ENCODE measurements at regions not wholly inside any gene's neighbourhood (a gene's known extent, or its start where the extent isn't known, plus 50 kb on each side); places are given as distances from the start of the nearest gene placed in this dataset.

- 89% methylated on average over 2 of the region's 2 CpGs for WGBS
- Histone ChIP-seq H3K27me3 (ENCODE audit: control insufficient read depth in 4 of 4, insufficient read depth in 4 of 4, low read length in 3 of 4) (no peaks in the 10 kb centered on the region), H3K27ac (ENCODE audit: low read depth in 1 of 2, low read length in 2 of 2) (peak overlapping the region in 1 of 2 donors; percentile 25), H3K4me3 (ENCODE audit: low read depth in 1 of 3, low read length in 3 of 3) (no peak overlapping the region), H3K36me3 (ENCODE audit: control insufficient read depth in 4 of 4, insufficient read depth in 3 of 4, low read depth in 1 of 4, low read length in 3 of 4) (no peaks in the 10 kb centered on the region), H3K4me1 (ENCODE audit: control insufficient read depth in 4 of 4, insufficient read depth in 4 of 4, low read length in 3 of 4) (peaks cover 0 to 28% (median 20%) of the 10 kb centered on the region in 4 donors), H3K9me3 (ENCODE audit: control insufficient read depth in 4 of 4, low read length in 3 of 4) (peaks cover 0 to 2% (median 0%) of the 10 kb centered on the region in 4 donors), H3K9ac (ENCODE audit: low read depth in 1 of 2, low read length in 2 of 2) (no peak overlapping the region)
- no peak for DNase-seq (ENCODE audit: low spot score)
- TF ChIP-seq EGR1 (IDR thresholded peaks at IDR 0.05; ENCODE audit: low read depth in 2 of 2) = no peak
- TF ChIP-seq ZBTB33 (IDR thresholded peaks at IDR 0.05) = no peak
- no peak for TF ChIP-seq HNF4A (conservative IDR thresholded peaks at IDR 0.05)
- no peak for TF ChIP-seq CTCF (IDR thresholded peaks at IDR 0.05; ENCODE audit: low read depth, low read length, missing input control)
- no peak for TF ChIP-seq REST (IDR thresholded peaks at IDR 0.05)
- TF ChIP-seq HNF4G (IDR thresholded peaks at IDR 0.05) = no peak
- TF ChIP-seq YY1 (IDR thresholded peaks at IDR 0.05) = no peak
Measured at GRCh38 chrX:123088331-123088730, 95.7 kb upstream of the GRIA3 start.

GRCh38 chrX:123088930-123089329, 95.1 kb upstream of the GRIA3 start:
- Histone ChIP-seq H3K4me1 (ENCODE audit: control insufficient read depth in 4 of 4, insufficient read depth in 4 of 4, low read length in 3 of 4) (peaks cover 0 to 31% (median 24%) of the 10 kb centered on the region in 4 donors), H3K27me3 (ENCODE audit: control insufficient read depth in 4 of 4, insufficient read depth in 4 of 4, low read length in 3 of 4) (no peaks in the 10 kb centered on the region), H3K27ac (ENCODE audit: low read depth in 1 of 2, low read length in 2 of 2) (no peak overlapping the region), H3K9ac (ENCODE audit: low read depth in 1 of 2, low read length in 2 of 2) (no peak overlapping the region), H3K36me3 (ENCODE audit: control insufficient read depth in 4 of 4, insufficient read depth in 3 of 4, low read depth in 1 of 4, low read length in 3 of 4) (no peaks in the 10 kb centered on the region), H3K4me3 (ENCODE audit: low read depth in 1 of 3, low read length in 3 of 3) (no peak overlapping the region), H3K9me3 (ENCODE audit: control insufficient read depth in 4 of 4, low read length in 3 of 4) (peaks cover 0 to 2% (median 0%) of the 10 kb centered on the region in 4 donors)
- DNase-seq (ENCODE audit: low spot score) = no peak
- WGBS = 90% methylated on average over 3 of the region's 3 CpGs
- TF ChIP-seq FOXA2 (IDR thresholded peaks at IDR 0.05) (no peak), EGR1 (IDR thresholded peaks at IDR 0.05; ENCODE audit: low read depth in 2 of 2) (no peak), HNF4A (conservative IDR thresholded peaks at IDR 0.05) (no peak), REST (IDR thresholded peaks at IDR 0.05) (no peak), TAF1 (conservative IDR thresholded peaks at IDR 0.05) (no peak), JUND (IDR thresholded peaks at IDR 0.05) (no peak), ZBTB33 (IDR thresholded peaks at IDR 0.05) (no peak), RXRA (IDR thresholded peaks at IDR 0.05) (no peak), RAD21 (IDR thresholded peaks at IDR 0.05) (no peak), FOXA1 (IDR thresholded peaks at IDR 0.05) (no peak), YY1 (IDR thresholded peaks at IDR 0.05) (no peak), MAX (IDR thresholded peaks at IDR 0.05) (no peak), NR2F2 (IDR thresholded peaks at IDR 0.05) (no peak), HNF4G (IDR thresholded peaks at IDR 0.05) (no peak), ATF3 (IDR thresholded peaks at IDR 0.05) (no peak)
